ELR (cell line): ENCODE measurements at regions not wholly inside any gene's neighbourhood (a gene's known extent, or its start where the extent isn't known, plus 50 kb on each side); places are given as distances from the start of the nearest gene placed in this dataset.
"Not testable (repeated sequence)": the region's sequence is repeated elsewhere in the genome, so short reads cannot be mapped to it uniquely, and the experiment has no call there.

Experiments
- DNase-seq: peaks from one replicate; pipeline ENCODE4 v3.0.0-alpha.2; 2015; ENCODE audit warnings: low read depth

GRCh38 chr5:174553556-174553955 lies 170.8 kb upstream of the MSX2 start:
- no peak for DNase-seq

GRCh38 chr5:174555726-174556125 lies 168.7 kb upstream of the MSX2 start:
- no peak for DNase-seq

- DNase-seq, result no peak
These were observed 167.6 kb upstream of the MSX2 start for GRCh38 chr5:174556756-174557155.

- no peak for DNase-seq
These were observed 166.2 kb upstream of the MSX2 start for GRCh38 chr5:174558190-174558589.

GRCh38 chr5:174559141-174559540 lies 165.2 kb upstream of the MSX2 start:
- no peak for DNase-seq

GRCh38 chr5:174559566-174560090 lies 164.8 kb upstream of the MSX2 start:
- no peak for DNase-seq

- DNase-seq, result no peak
These were observed 163.5 kb upstream of the MSX2 start for GRCh38 chr5:174560861-174561260.

- DNase-seq, result not testable (repeated sequence)
These were observed 161.3 kb upstream of the MSX2 start for GRCh38 chr5:174563040-174563439.

- no peak for DNase-seq
These were observed 160.5 kb upstream of the MSX2 start for GRCh38 chr5:174563899-174564298.

- DNase-seq, result no peak
These were observed 156.8 kb upstream of the MSX2 start for GRCh38 chr5:174567506-174568141.

- DNase-seq, result no peak
These were observed 153.7 kb upstream of the MSX2 start for GRCh38 chr5:174570662-174571061.

GRCh38 chr5:174571662-174572397 lies 152.6 kb upstream of the MSX2 start:
- DNase-seq, result peak; percentile 81

GRCh38 chr5:174572591-174572990 lies 151.8 kb upstream of the MSX2 start:
- DNase-seq, result peak; percentile 34

GRCh38 chr5:174573221-174573994 lies 151.0 kb upstream of the MSX2 start:
- no peak for DNase-seq

- no peak for DNase-seq
These were observed 149.3 kb upstream of the MSX2 start for GRCh38 chr5:174575043-174575442.

GRCh38 chr5:174576042-174576441 lies 148.3 kb upstream of the MSX2 start:
- DNase-seq, result no peak

GRCh38 chr5:174581479-174581878 lies 142.9 kb upstream of the MSX2 start:
- DNase-seq, result peak; percentile 25

GRCh38 chr5:174581894-174582293 lies 142.5 kb upstream of the MSX2 start:
- no peak for DNase-seq

GRCh38 chr5:174583071-174583470 lies 141.3 kb upstream of the MSX2 start:
- no peak for DNase-seq

- no peak for DNase-seq
These were observed 138.9 kb upstream of the MSX2 start for GRCh38 chr5:174585472-174585871.

GRCh38 chr5:174586163-174586562 lies 138.2 kb upstream of the MSX2 start:
- peak; percentile 25 for DNase-seq

- peak; percentile 29 for DNase-seq
These were observed 135.4 kb upstream of the MSX2 start for GRCh38 chr5:174589011-174589410.

- no peak for DNase-seq
These were observed 134.8 kb upstream of the MSX2 start for GRCh38 chr5:174589599-174589998.
